Spinal cord (tissue), 9 donors: ENCODE measurements at regions not wholly inside any gene's neighbourhood (a gene's known extent, or its start where the extent isn't known, plus 50 kb on each side); places are given as distances from the start of the nearest gene placed in this dataset.
"Not testable (repeated sequence)": the region's sequence is repeated elsewhere in the genome, so short reads cannot be mapped to it uniquely, and the experiment has no call there.

Experiments
- DNase-seq, 6 donors: peaks; one replicate each; pipeline versions ENCODE4 v3.0.0 to v3.0.0-alpha.2; 2013 to 2015; ENCODE audit warnings: low spot score in 6 of 6, low read depth in 4 of 6
- H3K27ac ChIP-seq: one replicate; pipeline ENCODE4 v1.5.1; 2013; ENCODE audit warnings: low read depth, low read length, control low read depth
- H3K27me3 ChIP-seq: one replicate; pipeline ENCODE4 v1.6.1; 2013; ENCODE audit warnings: low read length; ENCODE audit not compliant: control insufficient read depth, insufficient read depth
- H3K36me3 ChIP-seq: one replicate; pipeline ENCODE4 v1.6.1; 2013; ENCODE audit warnings: low read length; ENCODE audit not compliant: control insufficient read depth, insufficient read depth
- H3K4me1 ChIP-seq: one replicate; pipeline ENCODE4 v1.6.1; 2013; ENCODE audit warnings: low read length; ENCODE audit not compliant: control insufficient read depth, insufficient read depth
- H3K4me3 ChIP-seq: one replicate; pipeline ENCODE4 v1.5.1; 2013; ENCODE audit warnings: low read depth, low read length, control low read depth
- H3K9me3 ChIP-seq: one replicate; pipeline ENCODE4 v1.6.1; 2013; ENCODE audit warnings: low read length; ENCODE audit not compliant: control insufficient read depth, insufficient read depth
- WGBS: methylation state at CpG from one replicate; pipeline ENCODE4 v1.1.5; 2013; ENCODE audit warnings: missing lambda C conversion rate; ENCODE audit not compliant: insufficient coverage; 5-methylcytosine and 5-hydroxymethylcytosine counted together
- donor health status: healthy.

GRCh38 chr1:219074084-219074728, 99.5 kb upstream of the LYPLAL1 start:
- no peaks in the 10 kb centered on the region for H3K36me3 ChIP-seq
- H3K27ac ChIP-seq: no peak overlapping the region
- no peaks in the 10 kb centered on the region for H3K4me1 ChIP-seq
- H3K27me3 ChIP-seq: no peaks in the 10 kb centered on the region
- no peaks in the 10 kb centered on the region for H3K9me3 ChIP-seq
- WGBS: 100% methylated on average over 1 of the region's 5 CpGs
- no peak overlapping the region for H3K4me3 ChIP-seq
- no peak for DNase-seq

- Histone ChIP-seq H3K4me3 (no peak overlapping the region), H3K36me3 (no peaks in the 10 kb centered on the region), H3K27me3 (no peaks in the 10 kb centered on the region), H3K27ac (no peak overlapping the region), H3K9me3 (no peaks in the 10 kb centered on the region), H3K4me1 (no peaks in the 10 kb centered on the region)
- WGBS: 78% methylated on average over 1 of the region's 2 CpGs
- peak in 1 of 6 donors; percentile 13 for DNase-seq
These were observed 98.4 kb upstream of the LYPLAL1 start for GRCh38 chr1:219075121-219075879.

GRCh38 chr1:219076326-219076937, 97.2 kb upstream of the LYPLAL1 start:
- peak in 2 of 6 donors; percentile 6 to 63 for DNase-seq
- no peaks in the 10 kb centered on the region for H3K27me3 ChIP-seq
- H3K4me3 ChIP-seq: no peak overlapping the region
- H3K9me3 ChIP-seq: no peaks in the 10 kb centered on the region
- H3K4me1 ChIP-seq: no peaks in the 10 kb centered on the region
- no peaks in the 10 kb centered on the region for H3K36me3 ChIP-seq
- no peak overlapping the region for H3K27ac ChIP-seq
- no CpG with 5 or more reads among the region's 1 CpG for WGBS

- not testable (repeated sequence) for H3K9me3 ChIP-seq, H3K36me3 ChIP-seq, H3K4me3 ChIP-seq, DNase-seq, H3K4me1 ChIP-seq, H3K27ac ChIP-seq, H3K27me3 ChIP-seq
- WGBS: no CpG with 5 or more reads among the region's 3 CpGs
These were observed 95.9 kb upstream of the LYPLAL1 start for GRCh38 chr1:219077767-219078166.

- H3K9me3 ChIP-seq: no peaks in the 10 kb centered on the region
- no peak overlapping the region for H3K4me3 ChIP-seq
- H3K36me3 ChIP-seq: no peaks in the 10 kb centered on the region
- 100% methylated on average over 4 of the region's 7 CpGs for WGBS
- DNase-seq: no peak
- no peaks in the 10 kb centered on the region for H3K27me3 ChIP-seq
- H3K4me1 ChIP-seq: no peaks in the 10 kb centered on the region
- H3K27ac ChIP-seq: no peak overlapping the region
These were observed 91.4 kb upstream of the LYPLAL1 start for GRCh38 chr1:219081943-219082925.

GRCh38 chr1:219083631-219084030, 90.0 kb upstream of the LYPLAL1 start:
- no peak for DNase-seq
- Histone ChIP-seq H3K9me3 (no peaks in the 10 kb centered on the region), H3K27me3 (no peaks in the 10 kb centered on the region), H3K4me3 (no peak overlapping the region), H3K4me1 (no peaks in the 10 kb centered on the region), H3K36me3 (no peaks in the 10 kb centered on the region), H3K27ac (no peak overlapping the region)
- no CpG with 5 or more reads among the region's 1 CpG for WGBS

GRCh38 chr1:219085082-219085481, 88.6 kb upstream of the LYPLAL1 start:
- no CpG with 5 or more reads among the region's 3 CpGs for WGBS
- no peak for DNase-seq

GRCh38 chr1:219085988-219086387, 87.7 kb upstream of the LYPLAL1 start:
- Histone ChIP-seq H3K27me3 (no peaks in the 10 kb centered on the region), H3K4me1 (no peaks in the 10 kb centered on the region), H3K36me3 (no peaks in the 10 kb centered on the region), H3K9me3 (no peaks in the 10 kb centered on the region), H3K4me3 (no peak overlapping the region), H3K27ac (no peak overlapping the region)
- no CpG with 5 or more reads among the region's 1 CpG for WGBS
- DNase-seq: no peak

More at GRCh38 chr1:219085082-219085481, 88.6 kb upstream of the LYPLAL1 start:
- no peaks in the 10 kb centered on the region for H3K9me3 ChIP-seq
- H3K4me3 ChIP-seq: no peak overlapping the region
- no peaks in the 10 kb centered on the region for H3K36me3 ChIP-seq
- H3K27me3 ChIP-seq: no peaks in the 10 kb centered on the region
- H3K4me1 ChIP-seq: no peaks in the 10 kb centered on the region
- H3K27ac ChIP-seq: no peak overlapping the region

- H3K36me3 ChIP-seq: no peaks in the 10 kb centered on the region
- no peaks in the 10 kb centered on the region for H3K27me3 ChIP-seq
- H3K4me3 ChIP-seq: no peak overlapping the region
- no peaks in the 10 kb centered on the region for H3K4me1 ChIP-seq
- no peak overlapping the region for H3K27ac ChIP-seq
- H3K9me3 ChIP-seq: no peaks in the 10 kb centered on the region
- WGBS: no CpG with 5 or more reads among the region's 1 CpG
- no peak for DNase-seq
These were observed 86.7 kb upstream of the LYPLAL1 start for GRCh38 chr1:219086956-219087469.
